ENCODE measurements at regions not wholly inside any gene's neighbourhood (a gene's known extent, or its start where the extent isn't known, plus 50 kb on each side); places are given as distances from the start of the nearest gene placed in this dataset.

GRCh38 chr6:169990095-169991030 is 238.9 kb downstream of the ERMARD start:
- Histone ChIP-seq H3F3A (ENCODE audit: insufficient read depth) (no peaks in the 10 kb centered on the region), H3K79me2 (ENCODE audit: insufficient read depth, low read length) (no peaks in the 10 kb centered on the region), H3K4me2 (ENCODE audit: low read depth, low read length, poor library complexity, severe bottlenecking) (no peak overlapping the region), H3K36me3 (ENCODE audit: low read length) (no peaks in the 10 kb centered on the region), H3K27me3 (ENCODE audit: low read length) (no peaks in the 10 kb centered on the region), H2AFZ (ENCODE audit: low read depth, low read length, severe bottlenecking) (no peak overlapping the region), H3K9me3 (ENCODE audit: insufficient read depth, low read length) (no peaks in the 10 kb centered on the region), H3K9me2 (replicated peaks; ENCODE audit: insufficient read depth, low read length) (no peaks in the 10 kb centered on the region), H4K20me1 (ENCODE audit: low read depth, low read length) (no peaks in the 10 kb centered on the region), H3K27ac (ENCODE audit: low read depth, low read length) (no peak overlapping the region), H3K4me3 (ENCODE audit: insufficient read depth, low read length, poor library complexity, severe bottlenecking) (no peak overlapping the region), H3K9ac (ENCODE audit: low read length) (no peak overlapping the region)
- TF ChIP-seq CTCF (IDR thresholded peaks at IDR 0.05; ENCODE audit: insufficient read depth, low read length, poor library complexity, severe bottlenecking): no peak
- no peak for TF ChIP-seq EZH2phosphoT487 (conservative IDR thresholded peaks at IDR 0.05; ENCODE audit: low read length)

GRCh38 chr6:169989594-169989993 is 238.2 kb downstream of the ERMARD start:
- Histone ChIP-seq H2AFZ (ENCODE audit: low read depth, low read length, severe bottlenecking) (no peak overlapping the region), H3K79me2 (ENCODE audit: insufficient read depth, low read length) (no peaks in the 10 kb centered on the region), H3K9ac (ENCODE audit: low read length) (no peak overlapping the region), H3K27me3 (ENCODE audit: low read length) (no peaks in the 10 kb centered on the region), H3K9me2 (replicated peaks; ENCODE audit: insufficient read depth, low read length) (no peaks in the 10 kb centered on the region), H3K36me3 (ENCODE audit: low read length) (no peaks in the 10 kb centered on the region), H4K20me1 (ENCODE audit: low read depth, low read length) (no peaks in the 10 kb centered on the region), H3K27ac (ENCODE audit: low read depth, low read length) (no peak overlapping the region), H3K9me3 (ENCODE audit: insufficient read depth, low read length) (no peaks in the 10 kb centered on the region), H3K4me3 (ENCODE audit: insufficient read depth, low read length, poor library complexity, severe bottlenecking) (no peak overlapping the region), H3F3A (ENCODE audit: insufficient read depth) (no peaks in the 10 kb centered on the region), H3K4me2 (ENCODE audit: low read depth, low read length, poor library complexity, severe bottlenecking) (no peak overlapping the region)
- TF ChIP-seq EZH2phosphoT487 (conservative IDR thresholded peaks at IDR 0.05; ENCODE audit: low read length) (no peak), CTCF (IDR thresholded peaks at IDR 0.05; ENCODE audit: insufficient read depth, low read length, poor library complexity, severe bottlenecking) (no peak)

- no peak overlapping the region for H3K4me2 ChIP-seq (ENCODE audit: low read depth, low read length, poor library complexity, severe bottlenecking)
- no peak overlapping the region for H3K4me3 ChIP-seq (ENCODE audit: insufficient read depth, low read length, poor library complexity, severe bottlenecking)
- H3K9me3 ChIP-seq (ENCODE audit: insufficient read depth, low read length): no peaks in the 10 kb centered on the region
- no peaks in the 10 kb centered on the region for H3K27me3 ChIP-seq (ENCODE audit: low read length)
- H3K9me2 ChIP-seq (replicated peaks; ENCODE audit: insufficient read depth, low read length): no peaks in the 10 kb centered on the region
- TF ChIP-seq EZH2phosphoT487 (conservative IDR thresholded peaks at IDR 0.05; ENCODE audit: low read length): no peak
- no peak for TF ChIP-seq CTCF (IDR thresholded peaks at IDR 0.05; ENCODE audit: insufficient read depth, low read length, poor library complexity, severe bottlenecking)
- H3K36me3 ChIP-seq (ENCODE audit: low read length): no peaks in the 10 kb centered on the region
- no peaks in the 10 kb centered on the region for H3K79me2 ChIP-seq (ENCODE audit: insufficient read depth, low read length)
- no peaks in the 10 kb centered on the region for H3F3A ChIP-seq (ENCODE audit: insufficient read depth)
- no peak overlapping the region for H3K27ac ChIP-seq (ENCODE audit: low read depth, low read length)
- no peak overlapping the region for H3K9ac ChIP-seq (ENCODE audit: low read length)
- no peaks in the 10 kb centered on the region for H4K20me1 ChIP-seq (ENCODE audit: low read depth, low read length)
- no peak overlapping the region for H2AFZ ChIP-seq (ENCODE audit: low read depth, low read length, severe bottlenecking)
Observed at GRCh38 chr6:169988769-169989550, 237.5 kb downstream of the ERMARD start.

Data from SU-DHL-6 (cell line).